BLaER1 (cell line): ENCODE measurements at regions not wholly inside any gene's neighbourhood (a gene's known extent, or its start where the extent isn't known, plus 50 kb on each side); places are given as distances from the start of the nearest gene placed in this dataset.

Experiments
- H3K27ac ChIP-seq: shearing (Covaris generic); formaldehyde crosslinking; 2 replicates; pipeline ENCODE4 v1.8.1; 2022
- H3K27me3 ChIP-seq: shearing (Covaris generic); formaldehyde crosslinking; 2 replicates; pipeline ENCODE4 v1.8.1; 2022
- H3K36me3 ChIP-seq: shearing (Covaris generic); formaldehyde crosslinking; 2 replicates; pipeline ENCODE4 v1.8.1; 2022
- H3K4me1 ChIP-seq: shearing (Covaris generic); formaldehyde crosslinking; 2 replicates; pipeline ENCODE4 v1.8.1; 2022
- H3K4me2 ChIP-seq: shearing (Covaris generic); formaldehyde crosslinking; 2 replicates; pipeline ENCODE4 v1.8.1; 2022
- H3K4me3 ChIP-seq: shearing (Covaris generic); formaldehyde crosslinking; 2 replicates; pipeline ENCODE4 v1.8.1; 2022
- H3K9ac ChIP-seq: shearing (Covaris generic); formaldehyde crosslinking; 2 replicates; pipeline ENCODE4 v1.8.1; 2022
- H3K9me3 ChIP-seq: shearing (Covaris generic); formaldehyde crosslinking; 2 replicates; pipeline ENCODE4 v1.8.1; 2022
- H4K20me1 ChIP-seq: shearing (Covaris generic); formaldehyde crosslinking; 2 replicates; pipeline ENCODE4 v1.8.1; 2022
- Cebpa-rat ChIP-seq: shearing (Covaris generic); IDR thresholded peaks from 2 replicates; pipeline ENCODE4 v1.8.1; 2022

GRCh38 chr2:223537651-223538601 lies 64.2 kb downstream of the SCG2 start:
- Histone ChIP-seq H4K20me1 (no peaks in the 10 kb centered on the region), H3K4me3 (no peak overlapping the region), H3K27ac (no peak overlapping the region), H3K36me3 (no peaks in the 10 kb centered on the region), H3K9me3 (no peaks in the 10 kb centered on the region), H3K4me1 (no peaks in the 10 kb centered on the region), H3K4me2 (no peak overlapping the region), H3K9ac (no peak overlapping the region), H3K27me3 (no peaks in the 10 kb centered on the region)
- TF ChIP-seq Cebpa-rat = no peak

GRCh38 chr2:223538920-223539440 lies 63.2 kb downstream of the SCG2 start:
- no peak overlapping the region for H3K27ac ChIP-seq
- no peaks in the 10 kb centered on the region for H3K36me3 ChIP-seq
- H3K4me1 ChIP-seq = no peaks in the 10 kb centered on the region
- no peaks in the 10 kb centered on the region for H3K27me3 ChIP-seq
- no peaks in the 10 kb centered on the region for H4K20me1 ChIP-seq
- H3K9me3 ChIP-seq = no peaks in the 10 kb centered on the region
- TF ChIP-seq Cebpa-rat = no peak
- H3K4me2 ChIP-seq = no peak overlapping the region
- no peak overlapping the region for H3K4me3 ChIP-seq
- no peak overlapping the region for H3K9ac ChIP-seq

- Histone ChIP-seq H3K4me2 (no peak overlapping the region), H3K27me3 (no peaks in the 10 kb centered on the region), H4K20me1 (no peaks in the 10 kb centered on the region), H3K27ac (no peak overlapping the region), H3K4me3 (no peak overlapping the region), H3K9me3 (no peaks in the 10 kb centered on the region), H3K36me3 (no peaks in the 10 kb centered on the region), H3K4me1 (no peaks in the 10 kb centered on the region), H3K9ac (no peak overlapping the region)
- no peak for TF ChIP-seq Cebpa-rat
Observed at GRCh38 chr2:223541546-223541945, 60.6 kb downstream of the SCG2 start.

- TF ChIP-seq Cebpa-rat = no peak
- H3K4me1 ChIP-seq = no peaks in the 10 kb centered on the region
- no peaks in the 10 kb centered on the region for H3K36me3 ChIP-seq
- no peaks in the 10 kb centered on the region for H4K20me1 ChIP-seq
- H3K27ac ChIP-seq = no peak overlapping the region
- H3K9me3 ChIP-seq = no peaks in the 10 kb centered on the region
- no peaks in the 10 kb centered on the region for H3K27me3 ChIP-seq
- no peak overlapping the region for H3K4me2 ChIP-seq
- H3K9ac ChIP-seq = no peak overlapping the region
- no peak overlapping the region for H3K4me3 ChIP-seq
Observed at GRCh38 chr2:223542501-223542900, 59.7 kb downstream of the SCG2 start.

- Histone ChIP-seq H3K9ac (no peak overlapping the region), H3K9me3 (no peaks in the 10 kb centered on the region), H4K20me1 (no peaks in the 10 kb centered on the region), H3K27me3 (no peaks in the 10 kb centered on the region), H3K36me3 (no peaks in the 10 kb centered on the region), H3K4me3 (no peak overlapping the region), H3K27ac (no peak overlapping the region), H3K4me1 (no peaks in the 10 kb centered on the region), H3K4me2 (no peak overlapping the region)
- TF ChIP-seq Cebpa-rat = no peak
Observed at GRCh38 chr2:223545406-223545805, 56.8 kb downstream of the SCG2 start.

GRCh38 chr2:223545830-223546229 lies 56.3 kb downstream of the SCG2 start:
- TF ChIP-seq Cebpa-rat = no peak
- Histone ChIP-seq H3K9ac (no peak overlapping the region), H3K9me3 (no peaks in the 10 kb centered on the region), H4K20me1 (no peaks in the 10 kb centered on the region), H3K27ac (no peak overlapping the region), H3K4me2 (no peak overlapping the region), H3K27me3 (no peaks in the 10 kb centered on the region), H3K36me3 (no peaks in the 10 kb centered on the region), H3K4me3 (no peak overlapping the region), H3K4me1 (no peaks in the 10 kb centered on the region)
